Body of pancreas (tissue), 4 donors: ENCODE measurements at regions not wholly inside any gene's neighbourhood (a gene's known extent, or its start where the extent isn't known, plus 50 kb on each side); places are given as distances from the start of the nearest gene placed in this dataset.
"Not testable (repeated sequence)": the region's sequence is repeated elsewhere in the genome, so short reads cannot be mapped to it uniquely, and the experiment has no call there.

ENCODE experiments used
- CTCF ChIP-seq, 7 experiments: fragments of 450-650 bp in 4 of 7; fragments of 200-600 bp in 3 of 7; sonication (generic) in 3 of 7; IDR thresholded peaks; one replicate each; pipeline ENCODE4 v1.5.1; 2016 to 2019; ENCODE audit warnings: antibody characterized with exemption in 7 of 7
- POLR2A ChIP-seq, 3 donors: fragments of 450-650 bp; IDR thresholded peaks; one replicate each; pipeline ENCODE4 v1.6.1; 2016; ENCODE audit warnings: antibody characterized with exemption in 3 of 3, mild to moderate bottlenecking in 2 of 3

GRCh38 chr5:154700289-154700928, 54.8 kb upstream of the LARP1 start:
- TF ChIP-seq CTCF, POLR2A (IDR thresholded peaks at IDR 0.05): not testable (repeated sequence)
